HCT116 (cell line): ENCODE measurements at regions not wholly inside any gene's neighbourhood (a gene's known extent, or its start where the extent isn't known, plus 50 kb on each side); places are given as distances from the start of the nearest gene placed in this dataset.

Source experiments
- ATAC-seq: fragments of 200-7000 bp; cut with Tn5 transposase; 2 replicates; pipeline ENCODE4 v1.9.1; 2020; ENCODE audit warnings: mild to moderate bottlenecking, moderate library complexity
- BruUV-seq: library from RNA; stranded (reverse); fragments of 400-500 nt; replicated peaks from 2 replicates; lab custom pipeline; 2021; lab: Mats Ljungman, UMichigan
- CTCF ChIA-PET: fragments of 300-600 bp; sonication (Branson Sonifier 250); formaldehyde crosslinking; loops from one replicate; lab custom pipeline; 2021; ENCODE audit warnings: antibody characterized with exemption; lab: Charles Lee
- POLR2A ChIA-PET: fragments of 300-600, 350-600 bp; sonication (Branson Sonifier 250); formaldehyde crosslinking; loops from one replicate; lab custom pipeline; 2021; ENCODE audit warnings: antibody characterized with exemption; lab: Charles Lee
- RAD21 ChIA-PET, 2 experiments: fragments of 300-600 bp; sonication (Branson Sonifier 250); formaldehyde crosslinking; loops; one replicate each; lab custom pipeline; 2023; ENCODE audit warnings: low total read pairs in 2 of 2; ENCODE audit not compliant: uncharacterized antibody in 2 of 2, unreplicated experiment in 2 of 2, low non-redundant PET in 1 of 2; lab: Charles Lee
- DNase-seq: peaks from one replicate; pipeline ENCODE4 v3.0.0-alpha.2; 2010; ENCODE audit warnings: low read depth, low spot score
- H2AFZ ChIP-seq: fragments of 200-600 bp; shearing (Covaris generic), sonication (generic); 2 replicates; pipeline ENCODE4 v1.6.1; 2017; ENCODE audit warnings: low read depth, mixed run types, mixed read lengths, antibody characterized with exemption, low read length; ENCODE audit not compliant: poor library complexity, severe bottlenecking
- H3K27ac ChIP-seq: 2 replicates; pipeline ENCODE4 v1.5.1; 2012; ENCODE audit warnings: low read depth, low read length
- H3K27me3 ChIP-seq: fragments of 200-600 bp; sonication (generic); 2 replicates; pipeline ENCODE4 v1.6.1; 2016; ENCODE audit warnings: mixed run types, low read length, mixed read lengths; ENCODE audit not compliant: insufficient read depth
- H3K36me3 ChIP-seq, 2 experiments: fragments of 200-500 bp in 1 of 2; fragments of 200-600 bp in 1 of 2; sonication (Bioruptor generic) in 1 of 2; sonication (generic) in 1 of 2; 2 replicates each; pipeline versions ENCODE4 v1.5.1 to v1.6.1; 2014 to 2016; ENCODE audit warnings: low read length in 2 of 2, inconsistent platforms in 1 of 2, mixed read lengths in 1 of 2, mixed run types in 1 of 2; ENCODE audit not compliant: insufficient read depth in 2 of 2, control insufficient read depth in 1 of 2
- H3K4me1 ChIP-seq, 2 experiments: fragments of 200-600 bp in 1 of 2; sonication (generic) in 1 of 2; 2 replicates each; pipeline versions ENCODE4 v1.5.1 to v1.6.1; 2012 to 2017; ENCODE audit warnings: low read length in 2 of 2, inconsistent platforms in 1 of 2, mild to moderate bottlenecking in 1 of 2, mixed read lengths in 1 of 2, mixed run types in 1 of 2, moderate library complexity in 1 of 2; ENCODE audit not compliant: insufficient read depth in 2 of 2, control insufficient read depth in 1 of 2
- H3K4me2 ChIP-seq: fragments of 200-600 bp; sonication (generic); 2 replicates; pipeline ENCODE4 v1.6.1; 2017; ENCODE audit warnings: mixed run types, low read length, mixed read lengths
- H3K4me3 ChIP-seq, 2 experiments: fragments of 200-600 bp in 1 of 2; sonication (generic) in 1 of 2; replicated peaks in 1 of 2; 2 replicates each; pipeline ENCODE4 v1.5.1; 2011 to 2016; ENCODE audit warnings: low read length in 2 of 2, control low read depth in 1 of 2, low read depth in 1 of 2, mild to moderate bottlenecking in 1 of 2, mixed read lengths in 1 of 2, mixed run types in 1 of 2
- H3K79me2 ChIP-seq: fragments of 200-600 bp; sonication (generic); 2 replicates; pipeline ENCODE4 v1.6.1; 2017; ENCODE audit warnings: mild to moderate bottlenecking, mixed run types, low read length, moderate library complexity, mixed read lengths; ENCODE audit not compliant: insufficient read depth
- H3K9ac ChIP-seq: fragments of 200-600 bp; sonication (generic); 2 replicates; pipeline ENCODE4 v1.6.1; 2016; ENCODE audit warnings: low read length, mixed read lengths
- H3K9me2 ChIP-seq: fragments of 200-600 bp; sonication (generic), shearing (Covaris generic); 2 replicates; pipeline ENCODE4 v1.6.1; 2017; ENCODE audit warnings: mixed run types, mild to moderate bottlenecking, moderate library complexity; ENCODE audit not compliant: insufficient read depth
- H3K9me3 ChIP-seq, 2 experiments: fragments of 200-500 bp in 1 of 2; fragments of 200-600 bp in 1 of 2; sonication (Bioruptor generic) in 1 of 2; sonication (generic) in 1 of 2; 2 replicates each; pipeline ENCODE4 v1.6.1; 2014 to 2017; ENCODE audit warnings: low read length in 2 of 2, mixed read lengths in 2 of 2, inconsistent platforms in 1 of 2, low read depth in 1 of 2, mild to moderate bottlenecking in 1 of 2, mixed run types in 1 of 2, moderate library complexity in 1 of 2; ENCODE audit not compliant: control insufficient read depth in 1 of 2, insufficient read depth in 1 of 2
- H4K20me1 ChIP-seq: fragments of 200-600 bp; sonication (generic), shearing (Covaris generic); 2 replicates; pipeline ENCODE4 v1.6.1; 2017; ENCODE audit warnings: mixed run types, mild to moderate bottlenecking, moderate library complexity; ENCODE audit not compliant: insufficient read depth
- CBX3 ChIP-seq: IDR thresholded peaks from 2 replicates; pipeline ENCODE4 v1.6.1; 2012; ENCODE audit warnings: low read depth
- CEBPB ChIP-seq: IDR thresholded peaks from 2 replicates; pipeline ENCODE4 v1.6.1; 2012; ENCODE audit warnings: low read depth
- EGR1 ChIP-seq: IDR thresholded peaks from 2 replicates; pipeline ENCODE4 v1.6.1; 2012; ENCODE audit warnings: low read depth
- ELF1 ChIP-seq: IDR thresholded peaks from 2 replicates; pipeline ENCODE4 v1.6.1; 2012; ENCODE audit warnings: low read depth, borderline replicate concordance
- EZH2 ChIP-seq: fragments of 200-600 bp; sonication (generic); IDR thresholded peaks from 2 replicates; pipeline ENCODE4 v1.6.1; 2017; ENCODE audit warnings: antibody characterized with exemption, mixed run types
- EZH2phosphoT487 ChIP-seq: fragments of 200-600 bp; IDR thresholded peaks from 2 replicates; pipeline ENCODE4 v1.6.1; 2018; ENCODE audit warnings: antibody characterized with exemption, borderline replicate concordance
- FOSL1 ChIP-seq: IDR thresholded peaks from 2 replicates; pipeline ENCODE4 v1.6.1; 2012; ENCODE audit warnings: low read depth
- JUND ChIP-seq: IDR thresholded peaks from 2 replicates; pipeline ENCODE4 v1.6.1; 2012
- POLR2A ChIP-seq: IDR thresholded peaks from 2 replicates; pipeline ENCODE4 v1.7.0; 2011; ENCODE audit warnings: borderline replicate concordance; ENCODE audit not compliant: insufficient read depth, insufficient read length; ENCODE audit errors: extremely low read depth
- POLR2AphosphoS5 ChIP-seq: IDR thresholded peaks from 2 replicates; pipeline ENCODE4 v1.6.1; 2011; ENCODE audit warnings: mild to moderate bottlenecking, low read depth, low read length, moderate library complexity
- RAD21 ChIP-seq: IDR thresholded peaks from 2 replicates; pipeline ENCODE4 v1.6.1; 2012; ENCODE audit warnings: low read depth, mild to moderate bottlenecking
- SIN3A ChIP-seq: IDR thresholded peaks from 2 replicates; pipeline ENCODE4 v1.6.1; 2012; ENCODE audit warnings: low read depth
- SP1 ChIP-seq: IDR thresholded peaks from 2 replicates; pipeline ENCODE4 v1.6.1; 2012; ENCODE audit warnings: low read depth
- SRF ChIP-seq: IDR thresholded peaks from 2 replicates; pipeline ENCODE4 v1.6.1; 2012; ENCODE audit warnings: low read depth
- TCF7L2 ChIP-seq: IDR thresholded peaks from 2 replicates; pipeline ENCODE4 v1.7.0; 2011; ENCODE audit warnings: borderline replicate concordance, inconsistent platforms; ENCODE audit not compliant: insufficient read depth, insufficient read length; ENCODE audit errors: extremely low read depth
- YY1 ChIP-seq: IDR thresholded peaks from 2 replicates; pipeline ENCODE4 v1.6.1; 2011; ENCODE audit warnings: low read length, low read depth, moderate library complexity, mild to moderate bottlenecking; ENCODE audit not compliant: insufficient replicate concordance; ENCODE audit errors: extremely low read depth
- ZNF274 ChIP-seq: fragments of 200-500 bp; sonication (Bioruptor generic); IDR thresholded peaks from 2 replicates; pipeline ENCODE4 v1.6.1; 2014; ENCODE audit warnings: mild to moderate bottlenecking, low read depth, low read length, inconsistent platforms
- intact Hi-C: fragments of 100-400 bp; cut with micrococcal nuclease; formaldehyde crosslinking; loops from 2 replicates; pipeline ENCODE4 v1.10.0; 2022
- TF ChIP-seq, protein P1 (sequence below): IDR thresholded peaks from 2 replicates; pipeline ENCODE4 v1.6.1; 2012
- TF ChIP-seq, protein P2 (sequence below): IDR thresholded peaks from 2 replicates; pipeline ENCODE4 v1.6.1; 2012
- TF ChIP-seq, protein P3 (sequence below), 3 experiments: fragments of 200-600 bp in 1 of 3; sonication (generic) in 1 of 3; IDR thresholded peaks in 2 of 3; conservative IDR thresholded peaks in 1 of 3; 2 replicates each; pipeline ENCODE4 v1.5.1; 2012 to 2017; ENCODE audit warnings: low read depth in 2 of 3, low read length in 2 of 3, antibody characterized with exemption in 1 of 3, borderline replicate concordance in 1 of 3, control low read depth in 1 of 3, mild to moderate bottlenecking in 1 of 3, mixed read lengths in 1 of 3, mixed run types in 1 of 3, moderate library complexity in 1 of 3; ENCODE audit not compliant: insufficient read depth in 1 of 3
- TF ChIP-seq, protein P4 (sequence below): IDR thresholded peaks from 2 replicates; pipeline ENCODE4 v1.6.1; 2011; ENCODE audit warnings: mild to moderate bottlenecking, low read length, moderate library complexity; ENCODE audit not compliant: insufficient replicate concordance; ENCODE audit errors: extremely low read depth

DNA sequence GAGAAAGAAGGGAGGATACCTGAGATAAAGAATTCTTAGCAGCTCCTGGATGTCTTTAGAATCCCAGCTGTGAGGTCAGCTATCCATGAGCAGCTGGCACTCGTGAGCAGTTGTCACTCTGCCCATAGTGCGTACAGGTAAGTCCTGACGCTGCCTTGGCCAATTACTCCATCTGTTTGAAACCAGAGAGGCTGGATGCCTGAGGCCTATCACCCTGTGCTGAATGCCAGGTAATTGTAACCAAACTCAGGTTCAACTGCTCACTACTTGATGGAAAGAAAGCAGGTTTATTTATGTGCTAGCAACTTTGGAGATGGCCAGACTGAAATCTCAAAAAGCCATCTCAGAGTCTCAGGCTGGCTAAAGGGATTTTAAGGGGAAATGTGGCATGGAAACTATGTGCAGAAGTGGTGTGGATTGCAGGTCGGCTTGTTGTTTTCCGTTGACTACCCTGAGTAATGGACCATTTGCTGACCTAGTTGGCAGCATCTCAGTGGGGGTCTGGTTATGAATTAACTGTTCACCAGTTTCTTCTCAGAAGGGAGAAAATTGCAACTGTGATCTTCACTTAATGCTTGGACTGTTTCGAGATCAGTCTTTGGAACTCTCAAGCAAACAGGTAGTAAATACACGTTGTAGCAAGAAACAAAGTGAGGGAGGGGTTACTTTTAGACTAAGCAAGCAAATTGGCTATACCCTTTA, 1614.0 kb upstream of the PCDH10 start (continued):
- TF ChIP-seq, protein P1, sequence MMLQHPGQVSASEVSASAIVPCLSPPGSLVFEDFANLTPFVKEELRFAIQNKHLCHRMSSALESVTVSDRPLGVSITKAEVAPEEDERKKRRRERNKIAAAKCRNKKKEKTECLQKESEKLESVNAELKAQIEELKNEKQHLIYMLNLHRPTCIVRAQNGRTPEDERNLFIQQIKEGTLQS = no peak
- TF ChIP-seq EGR1 = no peak
- TF ChIP-seq FOSL1 = no peak
- TF ChIP-seq, protein P2, sequence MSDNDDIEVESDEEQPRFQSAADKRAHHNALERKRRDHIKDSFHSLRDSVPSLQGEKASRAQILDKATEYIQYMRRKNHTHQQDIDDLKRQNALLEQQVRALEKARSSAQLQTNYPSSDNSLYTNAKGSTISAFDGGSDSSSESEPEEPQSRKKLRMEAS = no peak
- no peak for TF ChIP-seq SRF
- no peak for TF ChIP-seq CEBPB
- no peak for TF ChIP-seq SIN3A
- TF ChIP-seq SP1 = no peak
- TF ChIP-seq POLR2A = no peak
- no peak for TF ChIP-seq CBX3
- no peak for TF ChIP-seq EZH2
- no peak for TF ChIP-seq JUND
- TF ChIP-seq ZNF274 = no peak
- TF ChIP-seq YY1 = no peak

DNA sequence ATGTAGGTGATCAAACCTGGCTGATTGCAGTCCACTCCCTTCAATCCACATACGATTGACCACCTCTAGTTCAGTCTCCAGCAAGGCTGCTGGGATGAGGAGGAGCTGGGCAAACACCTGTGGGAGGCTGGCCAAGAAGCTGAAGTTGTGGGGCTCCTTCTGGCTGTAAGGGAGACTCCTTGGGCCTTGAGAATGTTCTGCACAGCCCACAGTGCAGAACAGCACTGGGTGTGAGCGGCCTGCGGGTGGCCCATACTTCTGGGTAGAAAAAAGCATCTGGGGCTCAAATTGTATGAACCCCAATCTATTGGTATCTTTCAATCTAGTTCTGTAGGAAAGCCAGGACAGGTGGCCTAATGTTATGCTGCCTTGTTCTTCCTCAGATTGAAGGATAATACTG, 1608.8 kb upstream of the PCDH10 start:
- intact Hi-C loops = no loop called here
- CTCF ChIA-PET = no interaction called here
- Histone ChIP-seq H3K9ac (no peak overlapping the region), H3K4me3 (no peak overlapping the region), H3K79me2 (no peaks in the 10 kb centered on the region), H3K9me2 (no peaks in the 10 kb centered on the region; the same call in 1 of the 2 replicates), H3K27me3 (no peaks in the 10 kb centered on the region), H3K27ac (no peak overlapping the region), H3K36me3 (no peaks in the 10 kb centered on the region), H3K4me2 (no peak overlapping the region), H3K9me3 (no peaks in the 10 kb centered on the region), H4K20me1 (no peaks in the 10 kb centered on the region), H3K4me1 (no peaks in the 10 kb centered on the region), H2AFZ (no peak overlapping the region)
- POLR2A ChIA-PET = no interaction called here
- DNase-seq (no peak), ATAC-seq (no peak)
- no TSS peak for BruUV-seq
- TF ChIP-seq ZNF274 (no peak), SIN3A (no peak), RAD21 (no peak), JUND (no peak), SP1 (no peak), YY1 (no peak), EZH2phosphoT487 (no peak), EZH2 (no peak), TCF7L2 (no peak), POLR2AphosphoS5 (no peak), FOSL1 (no peak), ELF1 (no peak)
- TF ChIP-seq, protein P1 = no peak
- TF ChIP-seq, protein P3, sequence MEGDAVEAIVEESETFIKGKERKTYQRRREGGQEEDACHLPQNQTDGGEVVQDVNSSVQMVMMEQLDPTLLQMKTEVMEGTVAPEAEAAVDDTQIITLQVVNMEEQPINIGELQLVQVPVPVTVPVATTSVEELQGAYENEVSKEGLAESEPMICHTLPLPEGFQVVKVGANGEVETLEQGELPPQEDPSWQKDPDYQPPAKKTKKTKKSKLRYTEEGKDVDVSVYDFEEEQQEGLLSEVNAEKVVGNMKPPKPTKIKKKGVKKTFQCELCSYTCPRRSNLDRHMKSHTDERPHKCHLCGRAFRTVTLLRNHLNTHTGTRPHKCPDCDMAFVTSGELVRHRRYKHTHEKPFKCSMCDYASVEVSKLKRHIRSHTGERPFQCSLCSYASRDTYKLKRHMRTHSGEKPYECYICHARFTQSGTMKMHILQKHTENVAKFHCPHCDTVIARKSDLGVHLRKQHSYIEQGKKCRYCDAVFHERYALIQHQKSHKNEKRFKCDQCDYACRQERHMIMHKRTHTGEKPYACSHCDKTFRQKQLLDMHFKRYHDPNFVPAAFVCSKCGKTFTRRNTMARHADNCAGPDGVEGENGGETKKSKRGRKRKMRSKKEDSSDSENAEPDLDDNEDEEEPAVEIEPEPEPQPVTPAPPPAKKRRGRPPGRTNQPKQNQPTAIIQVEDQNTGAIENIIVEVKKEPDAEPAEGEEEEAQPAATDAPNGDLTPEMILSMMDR (IDR thresholded peaks at IDR 0.05 in 2 of 3, conservative IDR thresholded peaks at IDR 0.05 in 1 of 3; ENCODE audit: borderline replicate concordance in 1 of 3, insufficient read depth in 1 of 3, low read depth in 2 of 3, low read length in 2 of 3) = no peak
- TF ChIP-seq, protein P4, sequence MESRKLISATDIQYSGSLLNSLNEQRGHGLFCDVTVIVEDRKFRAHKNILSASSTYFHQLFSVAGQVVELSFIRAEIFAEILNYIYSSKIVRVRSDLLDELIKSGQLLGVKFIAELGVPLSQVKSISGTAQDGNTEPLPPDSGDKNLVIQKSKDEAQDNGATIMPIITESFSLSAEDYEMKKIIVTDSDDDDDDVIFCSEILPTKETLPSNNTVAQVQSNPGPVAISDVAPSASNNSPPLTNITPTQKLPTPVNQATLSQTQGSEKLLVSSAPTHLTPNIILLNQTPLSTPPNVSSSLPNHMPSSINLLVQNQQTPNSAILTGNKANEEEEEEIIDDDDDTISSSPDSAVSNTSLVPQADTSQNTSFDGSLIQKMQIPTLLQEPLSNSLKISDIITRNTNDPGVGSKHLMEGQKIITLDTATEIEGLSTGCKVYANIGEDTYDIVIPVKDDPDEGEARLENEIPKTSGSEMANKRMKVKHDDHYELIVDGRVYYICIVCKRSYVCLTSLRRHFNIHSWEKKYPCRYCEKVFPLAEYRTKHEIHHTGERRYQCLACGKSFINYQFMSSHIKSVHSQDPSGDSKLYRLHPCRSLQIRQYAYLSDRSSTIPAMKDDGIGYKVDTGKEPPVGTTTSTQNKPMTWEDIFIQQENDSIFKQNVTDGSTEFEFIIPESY = no peak
- RAD21 ChIA-PET = no interaction called here
